Endothelial cell of umbilical vein (primary cell): ENCODE measurements at regions not wholly inside any gene's neighbourhood (a gene's known extent, or its start where the extent isn't known, plus 50 kb on each side); places are given as distances from the start of the nearest gene placed in this dataset.

ENCODE experiments used
- BruUV-seq: library from RNA; stranded (reverse); fragments of 400-500 nt; replicated peaks from 2 replicates; lab custom pipeline; 2021; lab: Mats Ljungman, UMichigan
- CTCF ChIA-PET: fragments of 300-600, 350-600 bp; sonication (Branson Sonifier 250); formaldehyde crosslinking; loops from one replicate; lab custom pipeline; 2021; ENCODE audit warnings: antibody characterized with exemption, inconsistent platforms; lab: Charles Lee
- POLR2A ChIA-PET: fragments of 300-600, 350-600 bp; sonication (Branson Sonifier 250); formaldehyde crosslinking; loops from one replicate; lab custom pipeline; 2021; ENCODE audit warnings: antibody characterized with exemption, inconsistent platforms; lab: Charles Lee
- DNase-seq: peaks from one replicate; pipeline ENCODE4 v3.0.0-alpha.2; 2011; ENCODE audit warnings: low read depth, low spot score
- FAIRE-seq: peaks from 2 replicates; lab custom pipeline; 2011; peaks lifted over from hg19 to GRCh38; lab: Jason Lieb, UNC
- H2AFZ ChIP-seq: 2 replicates; pipeline ENCODE4 v1.6.0; 2012; ENCODE audit warnings: low read depth, low read length, control low read depth, inconsistent platforms
- H3K27ac ChIP-seq: 2 replicates; pipeline ENCODE4 v1.5.1; 2011; ENCODE audit warnings: low read depth, mild to moderate bottlenecking, control low read depth, low read length, moderate library complexity; ENCODE audit not compliant: insufficient read depth
- H3K27me3 ChIP-seq, 2 experiments: 2 replicates each; pipeline versions ENCODE4 v1.6.0 to v1.6.1; 2011; ENCODE audit warnings: low read length in 2 of 2, mixed read lengths in 1 of 2; ENCODE audit not compliant: control insufficient read depth in 2 of 2, insufficient read depth in 2 of 2
- H3K36me3 ChIP-seq, 2 experiments: 2 replicates in 1 of 2; 3 replicates in 1 of 2; pipeline ENCODE4 v1.5.1; 2011; ENCODE audit warnings: low read length in 2 of 2, mild to moderate bottlenecking in 1 of 2, moderate library complexity in 1 of 2; ENCODE audit not compliant: control insufficient read depth in 2 of 2, insufficient read depth in 2 of 2; ENCODE audit errors: extremely low read depth in 1 of 2
- H3K4me1 ChIP-seq: 3 replicates; pipeline ENCODE4 v1.5.1; 2011; ENCODE audit warnings: mild to moderate bottlenecking, low read length; ENCODE audit not compliant: control insufficient read depth, insufficient read depth; ENCODE audit errors: extremely low read depth
- H3K4me2 ChIP-seq: 2 replicates; pipeline ENCODE4 v1.6.1; 2011; ENCODE audit warnings: low read length, control low read depth, mixed read lengths; ENCODE audit not compliant: insufficient read depth
- H3K4me3 ChIP-seq, 3 experiments: fragments of 200-600 bp in 1 of 3; sonication (generic), shearing (Covaris generic) in 1 of 3; replicated peaks in 1 of 3; 2 replicates each; pipeline ENCODE4 v1.5.1; 2011 to 2016; ENCODE audit warnings: control low read depth in 3 of 3, low read length in 3 of 3, mild to moderate bottlenecking in 2 of 3, inconsistent platforms in 1 of 3, low read depth in 1 of 3, moderate library complexity in 1 of 3; ENCODE audit not compliant: insufficient read depth in 1 of 3
- H3K79me2 ChIP-seq: 2 replicates; pipeline ENCODE4 v1.6.0; 2012; ENCODE audit warnings: low read length, inconsistent platforms; ENCODE audit not compliant: control insufficient read depth, insufficient read depth
- H3K9ac ChIP-seq: replicated peaks from 2 replicates; pipeline ENCODE3; 2011; ENCODE audit warnings: low read length, control low read depth; ENCODE audit not compliant: insufficient read depth; ENCODE audit errors: extremely low read depth
- H3K9me1 ChIP-seq: replicated peaks from 3 replicates; pipeline ENCODE4 v1.6.0; 2011; ENCODE audit warnings: mild to moderate bottlenecking, low read length; ENCODE audit not compliant: control insufficient read depth, insufficient read depth; ENCODE audit errors: extremely low read depth
- H3K9me3 ChIP-seq: replicated peaks from 2 replicates; pipeline ENCODE4 v1.5.1; 2012; ENCODE audit warnings: low read length, inconsistent platforms; ENCODE audit not compliant: control insufficient read depth, insufficient read depth
- H4K20me1 ChIP-seq: replicated peaks from 2 replicates; pipeline ENCODE3; 2011; ENCODE audit warnings: mild to moderate bottlenecking, low read length; ENCODE audit not compliant: control insufficient read depth, insufficient read depth; ENCODE audit errors: extremely low read depth
- CTCF ChIP-seq, 2 donors: IDR thresholded peaks; 1 replicate in 1 of 2; 2 replicates in 1 of 2; pipeline ENCODE4 v1.5.1; 2011; ENCODE audit warnings: low read length in 2 of 2, mild to moderate bottlenecking in 2 of 2, moderate library complexity in 2 of 2, control low read depth in 1 of 2, inconsistent platforms in 1 of 2, low read depth in 1 of 2; ENCODE audit not compliant: insufficient read depth in 1 of 2; ENCODE audit errors: extremely low read depth in 1 of 2
- EZH2 ChIP-seq: IDR thresholded peaks from 2 replicates; pipeline ENCODE4 v1.6.1; 2012; ENCODE audit warnings: borderline replicate concordance, low read depth, mild to moderate bottlenecking, moderate library complexity, low read length, inconsistent platforms; ENCODE audit not compliant: severe bottlenecking
- FOS ChIP-seq: IDR thresholded peaks from 2 replicates; pipeline ENCODE4 v1.6.1; 2011; ENCODE audit warnings: mild to moderate bottlenecking, low read length, moderate library complexity, borderline replicate concordance; ENCODE audit not compliant: insufficient read depth
- GATA2 ChIP-seq: IDR thresholded peaks from 2 replicates; pipeline ENCODE4 v1.7.0; 2011; ENCODE audit warnings: low read depth, mild to moderate bottlenecking, moderate library complexity, mixed read lengths, low read length; ENCODE audit not compliant: insufficient read length, insufficient read depth
- JUN ChIP-seq: IDR thresholded peaks from 2 replicates; pipeline ENCODE4 v1.6.1; 2011; ENCODE audit warnings: borderline replicate concordance, low read depth; ENCODE audit not compliant: insufficient read length, insufficient read depth
- MAX ChIP-seq: IDR thresholded peaks from 2 replicates; pipeline ENCODE4 v1.6.1; 2011; ENCODE audit not compliant: insufficient read depth, insufficient read length
- MYC ChIP-seq: IDR thresholded peaks from one replicate; pipeline ENCODE4 v1.6.1; 2011; ENCODE audit warnings: mild to moderate bottlenecking, low read depth, low read length
- POLR2A ChIP-seq: IDR thresholded peaks from 2 replicates; pipeline ENCODE4 v1.6.1; 2012; ENCODE audit warnings: low read depth, mild to moderate bottlenecking, control low read depth, low read length
- POLR2AphosphoS5 ChIP-seq: IDR thresholded peaks from 2 replicates; pipeline ENCODE4 v1.6.1; 2012; ENCODE audit warnings: low read depth, mild to moderate bottlenecking, control low read depth, low read length, moderate library complexity; ENCODE audit not compliant: insufficient read depth
- dilution Hi-C: fragments of 300-500 bp; cut with MboI; formaldehyde crosslinking; loops from one replicate; pipeline ENCODE4 v1.15.0; 2019; ENCODE audit warnings: low sequenced_read_pairs; ENCODE audit not compliant: extremely low pct_ligation_motif_present
- intact Hi-C: fragments of 100-400 bp; cut with micrococcal nuclease; formaldehyde crosslinking; loops from one replicate; pipeline ENCODE4 v1.10.0; 2022

- intact Hi-C loops (loop anchor here (10.0 kb wide), 1 partner anchor 314 kb away; the partner anchor contains the start of gene GSE1), dilution Hi-C loops (no loop called here)
- H4K20me1 ChIP-seq: no peaks in the 10 kb centered on the region
- TF ChIP-seq MYC (no peak), JUN (no peak)
- no peak overlapping the region for H3K4me2 ChIP-seq
- no peak overlapping the region for H3K9ac ChIP-seq
- no peak overlapping the region for H3K27ac ChIP-seq
- H3K9me3 ChIP-seq: no peaks in the 10 kb centered on the region
- no peak for DNase-seq
- H3K79me2 ChIP-seq: no peaks in the 10 kb centered on the region
- no peak overlapping the region for H3K4me3 ChIP-seq
- H2AFZ ChIP-seq: no peak overlapping the region
- peaks cover 3% of the 10 kb centered on the region for H3K4me1 ChIP-seq
- no peak for FAIRE-seq
- no peaks in the 10 kb centered on the region for H3K36me3 ChIP-seq
- ChIA-PET CTCF (interaction anchor here (1.8 kb wide), 2 partner anchors 127 to 186 kb away, joined by 4 to 5 read pairs; no protein-coding TSS in a partner anchor), POLR2A (no interaction called here)
- no peaks in the 10 kb centered on the region for H3K27me3 ChIP-seq
- no TSS peak for BruUV-seq
- H3K9me1 ChIP-seq: no peaks in the 10 kb centered on the region
Measured at GRCh38 chr16:85301231-85301630, 189.0 kb upstream of the CIBAR2 start.

- DNase-seq (no peak), FAIRE-seq (no peak)
- no peaks in the 10 kb centered on the region for H3K9me3 ChIP-seq
- ChIA-PET CTCF (interaction anchor here (0.6 to 2.2 kb wide), 10 partner anchors 12 to 314 kb away, joined by 3 to 7 read pairs (median 3); no protein-coding TSS in a partner anchor), POLR2A (no interaction called here)
- no peaks in the 10 kb centered on the region for H3K79me2 ChIP-seq
- no peak overlapping the region for H2AFZ ChIP-seq
- intact Hi-C loops (loop anchor here (10.0 kb wide), 1 partner anchor 313 kb away; the partner anchor contains the start of gene GSE1), dilution Hi-C loops (no loop called here)
- no peak for TF ChIP-seq POLR2AphosphoS5
- no peak for TF ChIP-seq POLR2A
- no peak for TF ChIP-seq EZH2
- TF ChIP-seq MYC: no peak
- no peak for TF ChIP-seq GATA2
- TF ChIP-seq FOS: no peak
- no peak for TF ChIP-seq MAX
- no peak for TF ChIP-seq JUN
- no peak for TF ChIP-seq CTCF (IDR thresholded peaks at IDR 0.05; ENCODE audit: extremely low read depth in 1 of 2, insufficient read depth in 1 of 2, low read depth in 1 of 2, low read length in 2 of 2)
- peaks cover 3% of the 10 kb centered on the region for H3K4me1 ChIP-seq
- no peak overlapping the region for H3K9ac ChIP-seq
- H3K27me3 ChIP-seq: no peaks in the 10 kb centered on the region
- no peaks in the 10 kb centered on the region for H3K36me3 ChIP-seq
- no peaks in the 10 kb centered on the region for H4K20me1 ChIP-seq
- H3K4me3 ChIP-seq: no peak overlapping the region
- H3K4me2 ChIP-seq: no peak overlapping the region
- no TSS peak for BruUV-seq
- H3K9me1 ChIP-seq: no peaks in the 10 kb centered on the region
- H3K27ac ChIP-seq: no peak overlapping the region
Measured at GRCh38 chr16:85302018-85302847, 190.0 kb upstream of the CIBAR2 start.
